IMR-90 (cell line): ENCODE measurements at regions not wholly inside any gene's neighbourhood (a gene's known extent, or its start where the extent isn't known, plus 50 kb on each side); places are given as distances from the start of the nearest gene placed in this dataset.

Experiments used
- MAZ ChIP-seq: IDR thresholded peaks from 2 replicates; pipeline ENCODE4 v1.6.1; 2012; ENCODE audit warnings: low read depth, mild to moderate bottlenecking, low read length, improper control_type of control experiment, moderate library complexity, borderline replicate concordance
- MXI1 ChIP-seq: IDR thresholded peaks from 2 replicates; pipeline ENCODE4 v1.6.1; 2012; ENCODE audit warnings: low read depth, mild to moderate bottlenecking, low read length, moderate library complexity, borderline replicate concordance
- TF ChIP-seq, protein P1 (sequence below): conservative IDR thresholded peaks from 2 replicates; pipeline ENCODE4 v1.5.1; 2012; ENCODE audit warnings: mild to moderate bottlenecking, low read depth, low read length, improper control_type of control experiment

DNA sequence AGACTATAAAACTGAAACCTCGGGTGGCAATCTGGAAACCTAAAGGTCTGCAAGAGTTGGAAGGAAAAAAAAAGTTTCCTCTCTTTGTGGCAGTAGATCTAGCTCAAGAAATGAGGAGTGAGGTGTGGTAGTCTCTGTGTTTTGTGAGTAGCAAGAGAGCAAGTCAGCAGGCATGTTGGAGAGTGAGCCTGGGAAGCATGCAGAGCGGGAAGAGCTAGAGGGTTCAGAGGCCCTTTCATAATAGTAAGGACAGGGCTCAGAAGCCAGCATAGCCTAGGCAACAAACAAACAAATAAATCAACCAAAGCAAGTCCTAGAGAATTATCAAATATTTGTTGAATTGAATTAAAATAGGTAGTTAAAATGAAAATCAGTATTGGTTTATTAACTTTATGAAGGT lies 189.7 kb upstream of the CBLB start:
- TF ChIP-seq, protein P1, sequence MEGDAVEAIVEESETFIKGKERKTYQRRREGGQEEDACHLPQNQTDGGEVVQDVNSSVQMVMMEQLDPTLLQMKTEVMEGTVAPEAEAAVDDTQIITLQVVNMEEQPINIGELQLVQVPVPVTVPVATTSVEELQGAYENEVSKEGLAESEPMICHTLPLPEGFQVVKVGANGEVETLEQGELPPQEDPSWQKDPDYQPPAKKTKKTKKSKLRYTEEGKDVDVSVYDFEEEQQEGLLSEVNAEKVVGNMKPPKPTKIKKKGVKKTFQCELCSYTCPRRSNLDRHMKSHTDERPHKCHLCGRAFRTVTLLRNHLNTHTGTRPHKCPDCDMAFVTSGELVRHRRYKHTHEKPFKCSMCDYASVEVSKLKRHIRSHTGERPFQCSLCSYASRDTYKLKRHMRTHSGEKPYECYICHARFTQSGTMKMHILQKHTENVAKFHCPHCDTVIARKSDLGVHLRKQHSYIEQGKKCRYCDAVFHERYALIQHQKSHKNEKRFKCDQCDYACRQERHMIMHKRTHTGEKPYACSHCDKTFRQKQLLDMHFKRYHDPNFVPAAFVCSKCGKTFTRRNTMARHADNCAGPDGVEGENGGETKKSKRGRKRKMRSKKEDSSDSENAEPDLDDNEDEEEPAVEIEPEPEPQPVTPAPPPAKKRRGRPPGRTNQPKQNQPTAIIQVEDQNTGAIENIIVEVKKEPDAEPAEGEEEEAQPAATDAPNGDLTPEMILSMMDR = no peak
- no peak for TF ChIP-seq MAZ
- TF ChIP-seq MXI1 = no peak
